Kidney (tissue), 13 donors: ENCODE measurements at regions not wholly inside any gene's neighbourhood (a gene's known extent, or its start where the extent isn't known, plus 50 kb on each side); places are given as distances from the start of the nearest gene placed in this dataset.

Experiments
- DNase-seq, 5 donors: peaks; one replicate each; pipeline ENCODE4 v3.0.0-alpha.2; 2013 to 2020
- FAIRE-seq: peaks from 2 replicates; lab custom pipeline; 2012; peaks lifted over from hg19 to GRCh38; lab: Jason Lieb, UNC
- H3K27ac ChIP-seq, 2 donors: one replicate each; pipeline ENCODE4 v1.7.0; 2013; ENCODE audit warnings: low read depth in 2 of 2, low read length in 2 of 2, inconsistent platforms in 1 of 2
- H3K27me3 ChIP-seq: one replicate; pipeline ENCODE4 v1.7.1; 2013; ENCODE audit warnings: low read length, inconsistent platforms; ENCODE audit not compliant: control insufficient read depth, insufficient read depth
- H3K36me3 ChIP-seq, 3 donors: one replicate each; pipeline versions ENCODE4 v1.7.0 to v1.7.1; 2013; ENCODE audit warnings: low read length in 3 of 3, control low read depth in 1 of 3, inconsistent platforms in 1 of 3; ENCODE audit not compliant: insufficient read depth in 3 of 3, control insufficient read depth in 2 of 3
- H3K4me1 ChIP-seq, 3 donors: one replicate each; pipeline versions ENCODE4 v1.7.0 to v1.7.1; 2013; ENCODE audit warnings: low read length in 3 of 3, inconsistent platforms in 1 of 3, low read depth in 1 of 3; ENCODE audit not compliant: control insufficient read depth in 2 of 3, insufficient read depth in 2 of 3
- H3K4me3 ChIP-seq, 3 donors: one replicate each; pipeline versions ENCODE4 v1.7.0 to v1.8.1; 2013; ENCODE audit warnings: low read length in 3 of 3, control low read depth in 1 of 3, inconsistent platforms in 1 of 3
- H3K9ac ChIP-seq, 3 donors: one replicate each; pipeline versions ENCODE4 v1.7.0 to v1.7.1; 2013; ENCODE audit warnings: low read length in 3 of 3, control low read depth in 1 of 3, inconsistent platforms in 1 of 3
- H3K9me3 ChIP-seq, 3 donors: one replicate each; pipeline versions ENCODE4 v1.7.0 to v1.7.1; 2013; ENCODE audit warnings: low read length in 3 of 3, control low read depth in 1 of 3, inconsistent platforms in 1 of 3; ENCODE audit not compliant: control insufficient read depth in 2 of 3, insufficient read depth in 1 of 3
- CTCF ChIP-seq: IDR thresholded peaks from 3 replicates; pipeline ENCODE4 v1.5.1; 2012; ENCODE audit warnings: mild to moderate bottlenecking, moderate library complexity, borderline replicate concordance; ENCODE audit not compliant: insufficient read depth; ENCODE audit errors: extremely low read depth
- intact Hi-C: fragments of 100-400 bp; cut with DNase I; formaldehyde crosslinking; loops from one replicate; pipeline ENCODE4 v1.11.1; 2022
- donor health status: control.
- donor health status: control.
- donor health status: control.
- donor health status: control.
- donor health status: control.
- donor health status: DM: yes; HTN: yes; CAD: no.
- donor health status: Normal renal cell carcinoma (clear cell type).

- no peak for FAIRE-seq
These were observed 110.7 kb upstream of the CNTLN start for GRCh38 chr9:17024129-17024528.

DNA sequence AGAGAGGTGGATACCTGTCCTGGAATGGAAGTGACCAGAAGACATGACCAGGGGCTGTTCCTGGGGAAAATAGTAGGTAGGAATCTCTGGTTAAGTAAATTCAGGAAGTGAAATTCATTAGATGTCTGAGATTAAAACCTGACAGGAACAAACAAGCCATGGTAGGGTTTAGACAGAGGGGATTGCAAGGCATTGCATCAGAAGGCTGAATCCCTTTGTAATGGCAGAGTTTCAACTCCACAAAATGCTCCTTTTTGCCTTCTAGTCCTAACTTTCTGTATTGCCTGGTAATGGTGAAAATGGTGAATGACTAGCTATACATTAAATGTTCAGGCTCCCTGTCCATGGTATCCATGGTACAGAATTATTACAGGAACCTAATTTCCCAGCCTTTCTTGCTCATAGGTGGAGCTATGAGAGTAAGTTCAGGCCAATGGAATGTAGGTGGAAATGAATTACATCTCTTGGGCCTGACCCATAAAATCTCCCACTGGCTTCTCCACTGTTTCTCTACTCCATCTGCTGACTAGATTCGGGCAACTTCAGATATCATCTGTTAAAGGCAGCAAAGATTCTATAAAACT, 113.4 kb upstream of the CNTLN start:
- DNase-seq (no peak), FAIRE-seq (no peak)
- Histone ChIP-seq H3K36me3 (no peaks in the 10 kb centered on the region), H3K4me1 (no peaks in the 10 kb centered on the region), H3K27me3 (no peaks in the 10 kb centered on the region), H3K9me3 (no peaks in the 10 kb centered on the region), H3K9ac (no peak overlapping the region), H3K4me3 (no peak overlapping the region), H3K27ac (no peak overlapping the region)
- TF ChIP-seq CTCF = no peak
- intact Hi-C loops = no loop called here

More at GRCh38 chr9:17024129-17024528, 110.7 kb upstream of the CNTLN start:
- Histone ChIP-seq H3K27me3 (no peaks in the 10 kb centered on the region), H3K9ac (no peak overlapping the region), H3K4me3 (no peak overlapping the region), H3K4me1 (no peaks in the 10 kb centered on the region), H3K36me3 (no peaks in the 10 kb centered on the region), H3K27ac (no peak overlapping the region), H3K9me3 (no peaks in the 10 kb centered on the region)
- DNase-seq = no peak
- TF ChIP-seq CTCF = no peak
- intact Hi-C loops = no loop called here

DNA sequence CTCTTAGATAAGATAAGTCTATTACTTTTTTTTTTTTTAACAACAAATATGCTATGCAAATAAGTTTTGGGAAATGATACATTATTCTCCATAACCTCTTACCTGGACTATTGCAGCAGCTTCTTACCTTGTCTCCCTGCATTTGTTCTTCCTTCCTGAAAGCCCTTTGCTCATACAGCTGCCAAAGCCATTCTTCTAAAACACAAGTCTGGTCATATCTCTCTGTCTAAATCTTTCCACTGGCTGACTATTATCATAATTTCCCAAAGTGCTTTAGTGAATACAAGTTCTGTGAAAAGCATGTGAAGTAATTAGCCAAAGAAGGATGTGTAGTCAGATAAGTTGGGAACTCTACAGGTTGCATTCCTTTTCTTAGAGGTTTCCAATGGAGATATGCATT, 115.4 kb upstream of the CNTLN start:
- no peak for FAIRE-seq
- no peak for DNase-seq
- no peaks in the 10 kb centered on the region for H3K9me3 ChIP-seq
- TF ChIP-seq CTCF = no peak
- intact Hi-C loops = no loop called here
- H3K4me1 ChIP-seq = no peaks in the 10 kb centered on the region
- H3K27ac ChIP-seq = no peak overlapping the region
- no peaks in the 10 kb centered on the region for H3K27me3 ChIP-seq
- H3K36me3 ChIP-seq = no peaks in the 10 kb centered on the region
- H3K9ac ChIP-seq = no peak overlapping the region
- H3K4me3 ChIP-seq = no peak overlapping the region
